ENCODE measurements at regions not wholly inside any gene's neighbourhood (a gene's known extent, or its start where the extent isn't known, plus 50 kb on each side); places are given as distances from the start of the nearest gene placed in this dataset.

DNA sequence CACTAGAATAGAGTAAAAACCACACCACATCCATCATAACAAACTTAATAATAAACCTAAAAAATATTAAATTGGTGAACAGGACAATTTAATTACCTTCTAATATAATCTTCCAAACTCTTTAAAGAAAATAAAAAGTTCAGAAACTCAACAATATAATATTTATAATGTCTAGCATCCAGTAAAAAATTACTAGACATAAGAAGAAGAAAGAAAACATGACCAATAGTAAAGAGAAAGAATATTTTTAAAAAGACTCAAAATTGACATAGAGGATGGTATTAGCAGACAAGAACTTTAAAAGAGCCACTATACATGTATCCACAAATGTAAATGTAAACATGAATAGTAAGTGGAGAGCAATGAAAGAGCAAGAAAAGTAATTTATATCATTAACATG lies 388.4 kb downstream of the TFEC start:
- TF ChIP-seq, protein P1, sequence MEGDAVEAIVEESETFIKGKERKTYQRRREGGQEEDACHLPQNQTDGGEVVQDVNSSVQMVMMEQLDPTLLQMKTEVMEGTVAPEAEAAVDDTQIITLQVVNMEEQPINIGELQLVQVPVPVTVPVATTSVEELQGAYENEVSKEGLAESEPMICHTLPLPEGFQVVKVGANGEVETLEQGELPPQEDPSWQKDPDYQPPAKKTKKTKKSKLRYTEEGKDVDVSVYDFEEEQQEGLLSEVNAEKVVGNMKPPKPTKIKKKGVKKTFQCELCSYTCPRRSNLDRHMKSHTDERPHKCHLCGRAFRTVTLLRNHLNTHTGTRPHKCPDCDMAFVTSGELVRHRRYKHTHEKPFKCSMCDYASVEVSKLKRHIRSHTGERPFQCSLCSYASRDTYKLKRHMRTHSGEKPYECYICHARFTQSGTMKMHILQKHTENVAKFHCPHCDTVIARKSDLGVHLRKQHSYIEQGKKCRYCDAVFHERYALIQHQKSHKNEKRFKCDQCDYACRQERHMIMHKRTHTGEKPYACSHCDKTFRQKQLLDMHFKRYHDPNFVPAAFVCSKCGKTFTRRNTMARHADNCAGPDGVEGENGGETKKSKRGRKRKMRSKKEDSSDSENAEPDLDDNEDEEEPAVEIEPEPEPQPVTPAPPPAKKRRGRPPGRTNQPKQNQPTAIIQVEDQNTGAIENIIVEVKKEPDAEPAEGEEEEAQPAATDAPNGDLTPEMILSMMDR (IDR thresholded peaks at IDR 0.05), result no peak
- TF ChIP-seq EZH2 (IDR thresholded peaks at IDR 0.05; ENCODE audit: borderline replicate concordance, insufficient read depth, low read depth, low read length, poor library complexity, severe bottlenecking), result no peak
